ENCODE measurements at regions not wholly inside any gene's neighbourhood (a gene's known extent, or its start where the extent isn't known, plus 50 kb on each side); places are given as distances from the start of the nearest gene placed in this dataset.

DNA sequence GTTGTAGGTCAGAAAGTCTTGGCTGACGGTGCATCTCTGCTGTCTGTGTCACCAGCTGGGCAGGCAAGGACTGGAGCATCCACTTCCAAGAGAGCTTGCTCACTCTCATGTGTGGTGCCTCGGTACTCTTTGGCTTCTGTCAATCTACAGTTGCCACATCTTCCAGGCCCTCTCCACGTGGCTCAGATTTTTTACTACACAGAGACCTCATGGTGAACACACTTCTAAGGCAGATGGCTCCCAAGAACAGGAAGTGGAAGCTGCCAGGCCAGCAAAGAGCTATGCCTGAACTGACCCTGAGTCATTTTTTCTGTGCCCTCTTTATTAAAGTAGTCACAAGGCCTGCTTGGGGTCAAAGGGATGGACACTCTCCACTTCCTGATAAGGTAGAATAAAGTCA is 351.5 kb upstream of the AUTS2 start:
- Histone ChIP-seq H2AK5ac (ENCODE audit: low read depth, low read length) (no peak overlapping the region), H4K20me1 (replicated peaks in 1 of 2; ENCODE audit: control insufficient read depth in 1 of 2, insufficient read depth in 2 of 2, low read length in 2 of 2) (no peaks in the 10 kb centered on the region), H3K36me3 (ENCODE audit: control insufficient read depth in 2 of 4, insufficient read depth in 4 of 4, low read length in 3 of 4) (no peaks in the 10 kb centered on the region), H3K27ac (ENCODE audit: low read depth, low read length) (no peak overlapping the region), H2BK5ac (ENCODE audit: low read depth, low read length) (no peak overlapping the region), H3K23me2 (ENCODE audit: low read depth, low read length) (0 out of 2 replicates have a peak, but pooled peaks cover 2% of the 10 kb centered on the region), H2BK12ac (ENCODE audit: low read depth, low read length) (no peak overlapping the region), H2BK120ac (replicated peaks; ENCODE audit: low read depth, low read length) (no peak overlapping the region), H3K79me2 (ENCODE audit: control insufficient read depth in 1 of 2, insufficient read depth in 2 of 2, low read length in 2 of 2) (no peaks in the 10 kb centered on the region), H3K4me2 (ENCODE audit: insufficient read depth in 1 of 2, low read depth in 2 of 2, low read length in 2 of 2) (no peak overlapping the region), H3K4ac (replicated peaks; ENCODE audit: insufficient read length, low read depth, low read length) (no peak overlapping the region), H3K56ac (replicated peaks; ENCODE audit: insufficient read length, low read depth, low read length) (no peak overlapping the region), H3K9ac (replicated peaks in 1 of 4; ENCODE audit: extremely low read depth in 1 of 4, low read depth in 3 of 4, low read length in 3 of 4) (no peak overlapping the region), H3K79me1 (ENCODE audit: low read depth, low read length) (no peaks in the 10 kb centered on the region), H3K14ac (ENCODE audit: insufficient read length) (no peak overlapping the region), H2BK20ac (ENCODE audit: low read length) (no peak overlapping the region), H3K23ac (ENCODE audit: insufficient read length) (no peak overlapping the region), H3K18ac (ENCODE audit: extremely low read depth, low read length) (no peak overlapping the region), H3K27me3 (replicated peaks in 1 of 4; ENCODE audit: control insufficient read depth in 3 of 4, extremely low read depth in 1 of 4, insufficient read depth in 3 of 4, low read length in 3 of 4) (peaks cover 0 to 10% (median 2%) of the 10 kb centered on the region in 4 experiments; a peak in 5 of 7 replicates), H3K4me3 (ENCODE audit: extremely low read depth in 1 of 4, insufficient read depth in 2 of 4, low read depth in 3 of 4, low read length in 4 of 4) (no peak overlapping the region), H3K9me3 (ENCODE audit: insufficient read depth in 2 of 2, low read depth in 1 of 2, low read length in 1 of 2) (no peaks in the 10 kb centered on the region), H2BK15ac (ENCODE audit: low read length) (no peak overlapping the region), H4K5ac (ENCODE audit: insufficient read length, low read depth, low read length) (no peak overlapping the region), H4K8ac (ENCODE audit: extremely low read depth, insufficient read depth, low read length) (no peak overlapping the region; the same call in 1 of the 2 replicates), H3K4me1 (replicated peaks in 1 of 4; ENCODE audit: control insufficient read depth in 3 of 4, insufficient read depth in 4 of 4, low read length in 3 of 4) (no peaks in the 10 kb centered on the region), H2AFZ (ENCODE audit: low read length) (no peak overlapping the region), H4K91ac (replicated peaks; ENCODE audit: insufficient read length, low read length) (no peak overlapping the region)
- no peak for DNase-seq (ENCODE audit: low read depth in 1 of 2, low spot score in 2 of 2)
- no peak for FAIRE-seq
- ChIA-PET POLR2A (ENCODE audit: partially characterized antibody) (no interaction called here), CTCF (ENCODE audit: partially characterized antibody) (no interaction called here)
- WGBS, 2 experiments (ENCODE audit: extremely low coverage in 1 of 2, insufficient coverage in 1 of 2, insufficient read length in 1 of 2, insufficient replicate concordance in 2 of 2, low coverage in 1 of 2, low lambda C conversion rate in 2 of 2, missing lambda C conversion rate in 1 of 2) = 80% methylated on average over 3 of the region's 3 CpGs; no CpG with 5 or more reads in 1 of the 2 experiments
- TF ChIP-seq CREB1 (IDR thresholded peaks at IDR 0.05) (no peak), TCF12 (IDR thresholded peaks at IDR 0.05; ENCODE audit: low read depth, low read length) (no peak), ZNF274 (IDR thresholded peaks at IDR 0.05; ENCODE audit: borderline replicate concordance, extremely low read depth, low read length) (no peak), POLR2AphosphoS5 (IDR thresholded peaks at IDR 0.05; ENCODE audit: low read depth, low read length) (no peak), EP300 (IDR thresholded peaks at IDR 0.05; ENCODE audit: borderline replicate concordance in 1 of 2, low read depth in 2 of 2, low read length in 2 of 2) (no peak), CHD2 (IDR thresholded peaks at IDR 0.05; ENCODE audit: low read length) (no peak), HDAC2 (IDR thresholded peaks at IDR 0.05; ENCODE audit: borderline replicate concordance in 1 of 2, low read depth in 2 of 2, low read length in 2 of 2) (no peak), JUND (IDR thresholded peaks at IDR 0.05; ENCODE audit: low read length) (no peak), CBX8 (IDR thresholded peaks at IDR 0.05; ENCODE audit: borderline replicate concordance, low read depth, low read length) (no peak), SIX5 (IDR thresholded peaks at IDR 0.05; ENCODE audit: low read depth, low read length) (no peak), SP1 (IDR thresholded peaks at IDR 0.05; ENCODE audit: low read depth, low read length) (no peak), NRF1 (IDR thresholded peaks at IDR 0.05; ENCODE audit: low read depth, low read length) (no peak)
- TF ChIP-seq, protein P1, sequence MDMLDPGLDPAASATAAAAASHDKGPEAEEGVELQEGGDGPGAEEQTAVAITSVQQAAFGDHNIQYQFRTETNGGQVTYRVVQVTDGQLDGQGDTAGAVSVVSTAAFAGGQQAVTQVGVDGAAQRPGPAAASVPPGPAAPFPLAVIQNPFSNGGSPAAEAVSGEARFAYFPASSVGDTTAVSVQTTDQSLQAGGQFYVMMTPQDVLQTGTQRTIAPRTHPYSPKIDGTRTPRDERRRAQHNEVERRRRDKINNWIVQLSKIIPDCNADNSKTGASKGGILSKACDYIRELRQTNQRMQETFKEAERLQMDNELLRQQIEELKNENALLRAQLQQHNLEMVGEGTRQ (IDR thresholded peaks at IDR 0.05; ENCODE audit: low read length) = no peak
- TF ChIP-seq, protein P2, sequence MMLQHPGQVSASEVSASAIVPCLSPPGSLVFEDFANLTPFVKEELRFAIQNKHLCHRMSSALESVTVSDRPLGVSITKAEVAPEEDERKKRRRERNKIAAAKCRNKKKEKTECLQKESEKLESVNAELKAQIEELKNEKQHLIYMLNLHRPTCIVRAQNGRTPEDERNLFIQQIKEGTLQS (IDR thresholded peaks at IDR 0.05; ENCODE audit: insufficient read depth, low read depth, low read length) = no peak

All from H1 (cell line).